ENCODE measurements at regions not wholly inside any gene's neighbourhood (a gene's known extent, or its start where the extent isn't known, plus 50 kb on each side); places are given as distances from the start of the nearest gene placed in this dataset.

- Histone ChIP-seq H3K4me1 (ENCODE audit: low read depth, poor library complexity, severe bottlenecking) (no peaks in the 10 kb centered on the region), H3K79me2 (ENCODE audit: insufficient read depth, low read depth) (no peaks in the 10 kb centered on the region), H3K36me3 (ENCODE audit: insufficient read depth) (no peaks in the 10 kb centered on the region), H3K27ac (no peak overlapping the region), H3K9ac (no peak overlapping the region), H4K20me1 (ENCODE audit: insufficient read depth) (no peaks in the 10 kb centered on the region), H3K4me2 (no peak overlapping the region), H2AFZ (ENCODE audit: low read depth) (no peak overlapping the region), H3K27me3 (ENCODE audit: insufficient read depth, low read depth) (no peaks in the 10 kb centered on the region), H3K4me3 (IDR thresholded peaks at IDR 0.05; ENCODE audit: insufficient read depth, low read depth, low read length) (no peak overlapping the region)
- no peak for TF ChIP-seq CTCF (conservative IDR thresholded peaks at IDR 0.05; ENCODE audit: low read depth, low read length)
These were observed 573.8 kb upstream of the FAT3 start for GRCh38 chr11:91650802-91651201.

- no peak overlapping the region for H3K27ac ChIP-seq
- no peaks in the 10 kb centered on the region for H3K27me3 ChIP-seq (ENCODE audit: insufficient read depth, low read depth)
- no peak overlapping the region for H3K4me2 ChIP-seq
- H3K4me1 ChIP-seq (ENCODE audit: low read depth, poor library complexity, severe bottlenecking): no peaks in the 10 kb centered on the region
- no peak overlapping the region for H3K4me3 ChIP-seq (IDR thresholded peaks at IDR 0.05; ENCODE audit: insufficient read depth, low read depth, low read length)
- no peak for TF ChIP-seq CTCF (conservative IDR thresholded peaks at IDR 0.05; ENCODE audit: low read depth, low read length)
- no peaks in the 10 kb centered on the region for H3K36me3 ChIP-seq (ENCODE audit: insufficient read depth)
- H2AFZ ChIP-seq (ENCODE audit: low read depth): no peak overlapping the region
- no peaks in the 10 kb centered on the region for H3K79me2 ChIP-seq (ENCODE audit: insufficient read depth, low read depth)
- H4K20me1 ChIP-seq (ENCODE audit: insufficient read depth): no peaks in the 10 kb centered on the region
- H3K9ac ChIP-seq: no peak overlapping the region
These were observed 583.5 kb upstream of the FAT3 start for GRCh38 chr11:91641153-91641552.

- Histone ChIP-seq H3K79me2 (ENCODE audit: insufficient read depth, low read depth) (no peaks in the 10 kb centered on the region), H3K4me1 (ENCODE audit: low read depth, poor library complexity, severe bottlenecking) (no peaks in the 10 kb centered on the region), H3K4me2 (no peak overlapping the region), H3K9ac (no peak overlapping the region), H3K27ac (no peak overlapping the region), H3K4me3 (IDR thresholded peaks at IDR 0.05; ENCODE audit: insufficient read depth, low read depth, low read length) (no peak overlapping the region), H3K36me3 (ENCODE audit: insufficient read depth) (no peaks in the 10 kb centered on the region), H3K27me3 (ENCODE audit: insufficient read depth, low read depth) (no peaks in the 10 kb centered on the region), H4K20me1 (ENCODE audit: insufficient read depth) (no peaks in the 10 kb centered on the region), H2AFZ (ENCODE audit: low read depth) (no peak overlapping the region)
- TF ChIP-seq CTCF (conservative IDR thresholded peaks at IDR 0.05; ENCODE audit: low read depth, low read length): no peak
These were observed 585.3 kb upstream of the FAT3 start for GRCh38 chr11:91639359-91639758.

GRCh38 chr11:91630916-91631673, 593.5 kb upstream of the FAT3 start:
- no peak for TF ChIP-seq CTCF (conservative IDR thresholded peaks at IDR 0.05; ENCODE audit: low read depth, low read length)
- no peaks in the 10 kb centered on the region for H3K4me1 ChIP-seq (ENCODE audit: low read depth, poor library complexity, severe bottlenecking)
- no peak overlapping the region for H2AFZ ChIP-seq (ENCODE audit: low read depth)
- H3K9ac ChIP-seq: no peak overlapping the region
- H3K79me2 ChIP-seq (ENCODE audit: insufficient read depth, low read depth): no peaks in the 10 kb centered on the region
- H4K20me1 ChIP-seq (ENCODE audit: insufficient read depth): no peaks in the 10 kb centered on the region
- no peak overlapping the region for H3K4me3 ChIP-seq (IDR thresholded peaks at IDR 0.05; ENCODE audit: insufficient read depth, low read depth, low read length)
- H3K36me3 ChIP-seq (ENCODE audit: insufficient read depth): no peaks in the 10 kb centered on the region
- no peak overlapping the region for H3K4me2 ChIP-seq
- H3K27ac ChIP-seq: no peak overlapping the region
- no peaks in the 10 kb centered on the region for H3K27me3 ChIP-seq (ENCODE audit: insufficient read depth, low read depth)
